GM12878 (cell line): ENCODE measurements at regions not wholly inside any gene's neighbourhood (a gene's known extent, or its start where the extent isn't known, plus 50 kb on each side); places are given as distances from the start of the nearest gene placed in this dataset.

ENCODE experiments used
- ATAC-seq: fragments of 200-7000 bp; cut with Tn5 transposase; 3 replicates; pipeline ENCODE4 v1.9.1; 2020; ENCODE audit warnings: mild to moderate bottlenecking, moderate library complexity
- BruUV-seq: library from RNA; stranded (reverse); fragments of 400-500 nt; replicated peaks from 2 replicates; lab custom pipeline; 2021; lab: Mats Ljungman, UMichigan
- CTCF ChIA-PET: fragments of 300-600 bp; sonication (Branson Sonifier 250); formaldehyde crosslinking; extraction: SDS; loops from one replicate; lab custom pipeline; 2021; ENCODE audit warnings: inconsistent platforms; lab: Yijun Ruan, JAX
- POLR2A ChIA-PET: fragments of 350-600 bp; formaldehyde crosslinking; extraction: SDS; loops from one replicate; lab custom pipeline; 2021; ENCODE audit warnings: inconsistent platforms; lab: Charles Lee
- RAD21 ChIA-PET: fragments of 300-600 bp; sonication (Branson Sonifier 250); formaldehyde crosslinking; loops from one replicate; lab custom pipeline; 2023; ENCODE audit warnings: antibody characterized with exemption; ENCODE audit not compliant: unreplicated experiment; lab: Charles Lee
- SMC1A ChIA-PET: fragments of 300-600 bp; sonication (Branson Sonifier 250); formaldehyde crosslinking; loops from one replicate; lab custom pipeline; 2023; ENCODE audit not compliant: unreplicated experiment, uncharacterized antibody; lab: Charles Lee
- DNase-seq: peaks from one replicate; pipeline ENCODE4 v3.0.0-alpha.2; 2011; ENCODE audit warnings: low read depth, low spot score
- FAIRE-seq: peaks from 3 replicates; lab custom pipeline; 2011; peaks lifted over from hg19 to GRCh38; lab: Jason Lieb, UNC
- H2AFZ ChIP-seq: 2 replicates; pipeline ENCODE4 v1.6.0; 2011; ENCODE audit warnings: low read depth, low read length, control low read depth; ENCODE audit not compliant: control insufficient read depth
- H3K27ac ChIP-seq: 2 replicates; pipeline ENCODE4 v1.5.1; 2011; ENCODE audit warnings: control low read depth; ENCODE audit not compliant: control insufficient read depth, insufficient read depth
- H3K27me3 ChIP-seq, 2 experiments: replicated peaks in 1 of 2; 2 replicates each; pipeline versions ENCODE4 v1.6.0 to v1.6.1; 2011; ENCODE audit warnings: low read length in 1 of 2; ENCODE audit not compliant: control insufficient read depth in 2 of 2, insufficient read depth in 2 of 2
- H3K36me3 ChIP-seq, 2 experiments: 2 replicates each; pipeline ENCODE4 v1.5.1; 2011; ENCODE audit warnings: low read length in 1 of 2; ENCODE audit not compliant: control insufficient read depth in 2 of 2, insufficient read depth in 2 of 2
- H3K4me1 ChIP-seq: 2 replicates; pipeline ENCODE4 v1.6.1; 2011; ENCODE audit warnings: mild to moderate bottlenecking, low read length, moderate library complexity, mixed read lengths; ENCODE audit not compliant: control insufficient read depth, insufficient read depth
- H3K4me2 ChIP-seq: 2 replicates; pipeline ENCODE4 v1.6.0; 2011; ENCODE audit warnings: control low read depth; ENCODE audit not compliant: control insufficient read depth, insufficient read depth
- H3K4me3 ChIP-seq: fragments of 200-600 bp; sonication (generic); 2 replicates; pipeline ENCODE4 v1.5.1; 2016
- H3K79me2 ChIP-seq: 2 replicates; pipeline ENCODE4 v1.6.0; 2011; ENCODE audit warnings: low read length; ENCODE audit not compliant: control insufficient read depth, insufficient read depth
- H3K9ac ChIP-seq: 2 replicates; pipeline ENCODE4 v1.8.0; 2011; ENCODE audit warnings: low read length, control low read depth, mixed read lengths; ENCODE audit not compliant: control insufficient read depth, insufficient read depth
- H3K9me3 ChIP-seq: replicated peaks from 3 replicates; pipeline ENCODE4 v1.5.1; 2011; ENCODE audit warnings: mild to moderate bottlenecking, low read length; ENCODE audit not compliant: control insufficient read depth, insufficient read depth
- H4K20me1 ChIP-seq: 2 replicates; pipeline ENCODE4 v1.6.0; 2011; ENCODE audit not compliant: control insufficient read depth, insufficient read depth
- JUNB ChIP-seq: IDR thresholded peaks from 2 replicates; pipeline ENCODE4 v1.6.1; 2016; ENCODE audit warnings: antibody characterized with exemption, mild to moderate bottlenecking
- POLR2AphosphoS2 ChIP-seq: IDR thresholded peaks from 2 replicates; pipeline ENCODE4 v1.6.1; 2011; ENCODE audit warnings: low read depth, mild to moderate bottlenecking, low read length, improper control_type of control experiment, moderate library complexity
- RB1 ChIP-seq: fragments of 450-650 bp; formaldehyde crosslinking; IDR thresholded peaks from 2 replicates; pipeline ENCODE4 v1.6.1; 2017; ENCODE audit warnings: mild to moderate bottlenecking, borderline replicate concordance
- RELA ChIP-seq: fragments of 450-650 bp; IDR thresholded peaks from 2 replicates; pipeline ENCODE4 v1.8.0; 2014; ENCODE audit warnings: borderline replicate concordance; ENCODE audit not compliant: partially characterized antibody
- RUNX3 ChIP-seq: IDR thresholded peaks from 2 replicates; pipeline ENCODE4 v1.6.1; 2012; ENCODE audit warnings: low read length, inconsistent platforms
- WGBS: methylation state at CpG from one replicate; pipeline ENCODE4 v1.1.6; 2016; ENCODE audit warnings: low lambda C conversion rate; ENCODE audit not compliant: insufficient replicate concordance, insufficient coverage; ENCODE audit errors: missing lambda C conversion rate; 5-methylcytosine and 5-hydroxymethylcytosine counted together
- in situ Hi-C: fragments of 300-500 bp; cut with MboI; formaldehyde crosslinking; loops from 9 replicates; pipeline ENCODE4 v1.14.3; 2018; ENCODE audit warnings: mixed read lengths
- intact Hi-C: fragments of 100-400 bp; cut with micrococcal nuclease; formaldehyde crosslinking; loops from one replicate; pipeline ENCODE4 v1.14.2; 2022; ENCODE audit not compliant: unreplicated experiment
- TF ChIP-seq, protein P1 (sequence below): fragments of 450-650 bp; IDR thresholded peaks from 2 replicates; pipeline ENCODE4 v1.6.1; 2018; ENCODE audit warnings: mild to moderate bottlenecking, low read depth, moderate library complexity; ENCODE audit not compliant: partially characterized antibody
- TF ChIP-seq, protein P2 (sequence below): IDR thresholded peaks from 2 replicates; pipeline ENCODE4 v1.6.1; 2011; ENCODE audit warnings: borderline replicate concordance, low read depth, mild to moderate bottlenecking, moderate library complexity, mixed read lengths, low read length; ENCODE audit not compliant: insufficient read depth; ENCODE audit errors: extremely low read length

DNA sequence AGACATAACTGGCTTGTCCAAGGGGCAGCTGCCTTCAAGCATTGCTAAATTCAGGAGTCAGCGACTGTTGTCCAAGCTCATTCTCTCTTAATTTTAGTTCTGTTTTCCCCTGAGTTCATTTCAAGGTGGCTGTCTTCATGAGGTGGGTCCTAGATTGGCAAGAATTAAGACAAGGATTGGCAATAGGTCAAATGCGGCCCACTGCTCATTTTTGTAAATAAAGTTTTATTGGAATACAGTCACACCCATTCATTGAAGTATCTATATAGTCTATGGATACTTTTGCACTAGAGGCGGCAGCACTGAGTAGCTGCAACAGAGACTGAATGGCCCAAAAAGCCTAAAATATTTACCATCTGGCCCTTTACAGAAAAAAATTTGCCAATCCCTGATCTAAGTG lies 73.8 kb downstream of the TMEM114 start (continued):
- TF ChIP-seq, protein P1, sequence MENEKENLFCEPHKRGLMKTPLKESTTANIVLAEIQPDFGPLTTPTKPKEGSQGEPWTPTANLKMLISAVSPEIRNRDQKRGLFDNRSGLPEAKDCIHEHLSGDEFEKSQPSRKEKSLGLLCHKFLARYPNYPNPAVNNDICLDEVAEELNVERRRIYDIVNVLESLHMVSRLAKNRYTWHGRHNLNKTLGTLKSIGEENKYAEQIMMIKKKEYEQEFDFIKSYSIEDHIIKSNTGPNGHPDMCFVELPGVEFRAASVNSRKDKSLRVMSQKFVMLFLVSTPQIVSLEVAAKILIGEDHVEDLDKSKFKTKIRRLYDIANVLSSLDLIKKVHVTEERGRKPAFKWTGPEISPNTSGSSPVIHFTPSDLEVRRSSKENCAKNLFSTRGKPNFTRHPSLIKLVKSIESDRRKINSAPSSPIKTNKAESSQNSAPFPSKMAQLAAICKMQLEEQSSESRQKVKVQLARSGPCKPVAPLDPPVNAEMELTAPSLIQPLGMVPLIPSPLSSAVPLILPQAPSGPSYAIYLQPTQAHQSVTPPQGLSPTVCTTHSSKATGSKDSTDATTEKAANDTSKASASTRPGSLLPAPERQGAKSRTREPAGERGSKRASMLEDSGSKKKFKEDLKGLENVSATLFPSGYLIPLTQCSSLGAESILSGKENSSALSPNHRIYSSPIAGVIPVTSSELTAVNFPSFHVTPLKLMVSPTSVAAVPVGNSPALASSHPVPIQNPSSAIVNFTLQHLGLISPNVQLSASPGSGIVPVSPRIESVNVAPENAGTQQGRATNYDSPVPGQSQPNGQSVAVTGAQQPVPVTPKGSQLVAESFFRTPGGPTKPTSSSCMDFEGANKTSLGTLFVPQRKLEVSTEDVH, result no peak
- TF ChIP-seq POLR2AphosphoS2 (no peak), RELA (no peak)
- TF ChIP-seq, protein P2, sequence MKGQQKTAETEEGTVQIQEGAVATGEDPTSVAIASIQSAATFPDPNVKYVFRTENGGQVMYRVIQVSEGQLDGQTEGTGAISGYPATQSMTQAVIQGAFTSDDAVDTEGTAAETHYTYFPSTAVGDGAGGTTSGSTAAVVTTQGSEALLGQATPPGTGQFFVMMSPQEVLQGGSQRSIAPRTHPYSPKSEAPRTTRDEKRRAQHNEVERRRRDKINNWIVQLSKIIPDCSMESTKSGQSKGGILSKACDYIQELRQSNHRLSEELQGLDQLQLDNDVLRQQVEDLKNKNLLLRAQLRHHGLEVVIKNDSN, result no peak

DNA sequence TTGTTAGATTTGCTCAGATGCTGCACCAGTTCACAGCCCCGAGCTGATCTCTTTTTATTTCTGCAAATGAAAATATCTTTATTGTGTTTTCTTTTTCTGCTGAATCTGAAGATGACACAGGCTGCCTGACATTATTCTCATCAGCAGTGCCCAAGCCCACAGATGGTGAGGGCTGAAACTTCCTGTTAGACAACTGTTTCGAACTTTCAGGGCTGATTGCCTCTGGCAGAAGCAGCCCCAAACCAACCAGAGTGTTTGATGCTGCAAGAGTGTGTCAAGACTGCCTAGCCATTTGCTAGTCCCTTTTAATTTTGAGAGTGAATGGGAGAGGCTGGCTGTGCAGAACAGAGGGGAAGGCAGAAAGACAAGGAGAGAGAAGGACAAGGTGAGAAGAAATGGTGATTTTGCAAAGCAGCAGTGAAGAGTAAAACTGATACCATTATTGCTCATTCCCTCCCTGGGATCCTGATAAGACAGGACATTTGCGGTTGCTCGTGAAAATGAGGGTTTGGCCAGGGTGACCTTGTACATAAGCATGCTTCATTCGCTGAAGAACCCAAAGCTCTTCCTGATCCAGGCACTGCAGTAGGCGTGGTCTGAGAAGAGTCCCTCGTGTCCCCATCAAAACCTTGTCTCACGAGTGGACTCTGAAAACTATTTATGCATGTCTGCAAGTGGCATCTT lies 77.2 kb downstream of the TMEM114 start:
- ChIA-PET CTCF (no interaction called here), POLR2A (no interaction called here), SMC1A (no interaction called here), RAD21 (no interaction called here)
- Histone ChIP-seq H3K4me3 (no peak overlapping the region), H3K27ac (no peak overlapping the region), H4K20me1 (no peaks in the 10 kb centered on the region), H3K9me3 (no peaks in the 10 kb centered on the region), H3K27me3 (no peaks in the 10 kb centered on the region), H3K4me2 (no peak overlapping the region), H3K4me1 (no peaks in the 10 kb centered on the region), H3K79me2 (no peaks in the 10 kb centered on the region), H2AFZ (no peak overlapping the region), H3K9ac (no peak overlapping the region)
- in situ Hi-C loops, result no loop called here
- FAIRE-seq, result no peak
- BruUV-seq, result no TSS peak
- no peak for ATAC-seq
- under 1% methylated on average over 8 of the region's 8 CpGs for WGBS
- TF ChIP-seq POLR2AphosphoS2 (no peak), JUNB (no peak), RUNX3 (peak; percentile 11; the same call in 1 of the 2 replicates), RB1 (no peak)
- TF ChIP-seq, protein P1, result no peak
- TF ChIP-seq, all 136 proteins: peak for 1
- H3K36me3 ChIP-seq, result no peaks in the 10 kb centered on the region
- intact Hi-C loops, result no loop called here
- DNase-seq, result peak; percentile 8
